ENCODE measurements at regions not wholly inside any gene's neighbourhood (a gene's known extent, or its start where the extent isn't known, plus 50 kb on each side); places are given as distances from the start of the nearest gene placed in this dataset.

DNA sequence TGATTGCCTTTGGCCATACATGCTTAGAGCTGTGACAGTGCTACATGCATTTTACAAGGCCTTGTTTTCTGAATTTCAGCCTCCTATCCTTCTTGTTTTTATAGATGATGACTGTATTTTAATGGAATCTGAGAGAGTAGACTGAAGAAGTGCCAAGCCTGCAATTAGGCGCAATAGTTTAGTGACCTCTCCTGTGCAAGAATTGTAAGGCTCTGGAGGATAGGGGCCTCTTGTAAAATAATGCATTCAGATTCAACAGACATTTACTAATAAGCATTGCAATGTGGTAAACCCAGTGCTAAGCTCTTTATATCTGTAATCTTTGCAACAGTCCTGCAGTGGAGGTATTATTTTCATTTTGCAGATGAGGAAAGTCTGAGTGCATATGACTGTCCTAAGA is 105.5 kb downstream of the TDRD15 start:
- WGBS, 2 experiments (ENCODE audit: extremely low coverage in 2 of 2, insufficient read length in 1 of 2): no CpG with 5 or more reads among the region's 1 CpG

More for the DNA sequence above, 105.5 kb downstream of the TDRD15 start:
- dilution Hi-C loops (cut with HindIII; ENCODE audit: low sequenced_read_pairs, unreplicated experiment) (no loop called here), intact Hi-C loops (cut with micrococcal nuclease) (no loop called here), in situ Hi-C loops (cut with MboI; ENCODE audit: low sequenced_read_pairs) (no loop called here)
- Histone ChIP-seq H2BK120ac (ENCODE audit: low read depth, low read length) (no peak overlapping the region), H4K5ac (ENCODE audit: low read depth, low read length) (no peak overlapping the region), H4K91ac (ENCODE audit: insufficient read depth, low read depth, low read length) (no peak overlapping the region), H3K4me3 (ENCODE audit: insufficient read depth, low read depth, low read length) (no peak overlapping the region), H2AK9ac (replicated peaks; ENCODE audit: low read depth, low read length, poor library complexity) (no peak overlapping the region), H2BK5ac (ENCODE audit: low read depth, low read length, poor library complexity, severe bottlenecking) (no peak overlapping the region), H4K8ac (ENCODE audit: low read depth in 2 of 2, low read length in 2 of 2) (no peak overlapping the region), H2AK5ac (ENCODE audit: low read depth, low read length) (no peak overlapping the region), H2BK15ac (ENCODE audit: low read depth, low read length) (no peak overlapping the region), H3K9me1 (ENCODE audit: insufficient read depth, low read length) (no peaks in the 10 kb centered on the region), H3K36me3 (ENCODE audit: control insufficient read depth, insufficient read depth, low read length) (no peaks in the 10 kb centered on the region), H3K4me2 (ENCODE audit: low read depth, low read length) (no peak overlapping the region; the same call in 1 of the 2 replicates), H4K20me1 (ENCODE audit: insufficient read depth, low read length) (no peaks in the 10 kb centered on the region), H3K14ac (replicated peaks; ENCODE audit: low read depth, low read length) (no peak overlapping the region), H2BK20ac (ENCODE audit: low read depth, low read length) (no peak overlapping the region), H3K4me1 (ENCODE audit: control insufficient read depth, insufficient read depth, low read length) (no peaks in the 10 kb centered on the region), H3K4ac (ENCODE audit: low read depth, low read length) (no peak overlapping the region), H3K27me3 (ENCODE audit: control insufficient read depth, insufficient read depth, low read length) (no peaks in the 10 kb centered on the region), H2AFZ (replicated peaks; ENCODE audit: low read length, poor library complexity) (no peak overlapping the region), H3K56ac (ENCODE audit: extremely low read depth, insufficient read depth, low read length) (no peak overlapping the region), H3K27ac (ENCODE audit: insufficient read depth, low read length) (no peak overlapping the region), H3K79me1 (ENCODE audit: low read depth in 1 of 2, low read length in 2 of 2) (no peaks in the 10 kb centered on the region), H3K18ac (ENCODE audit: low read depth, low read length) (no peak overlapping the region), H3K23ac (ENCODE audit: low read depth, low read length) (no peak overlapping the region), H3K9me3 (ENCODE audit: control insufficient read depth, insufficient read depth, low read length) (no peaks in the 10 kb centered on the region), H3K9ac (ENCODE audit: low read depth, low read length) (no peak overlapping the region)
- POLR2A ChIA-PET (ENCODE audit: unreplicated experiment): no interaction called here
- DNase-seq: no peak
- TF ChIP-seq CEBPB (IDR thresholded peaks at IDR 0.05; ENCODE audit: low read depth, low read length) (no peak), RFX5 (IDR thresholded peaks at IDR 0.05; ENCODE audit: low read depth, low read length) (no peak), FOS (IDR thresholded peaks at IDR 0.05; ENCODE audit: low read depth, low read length) (no peak), POLR2A (IDR thresholded peaks at IDR 0.05; ENCODE audit: low read depth, low read length) (no peak)
- no peak for ATAC-seq (ENCODE audit: low read depth)
- no TSS peak for BruUV-seq (replicated peaks)
- CTCF ChIA-PET: no interaction called here

Data from IMR-90 (cell line).